Stomach (tissue), 8 donors: ENCODE measurements at regions not wholly inside any gene's neighbourhood (a gene's known extent, or its start where the extent isn't known, plus 50 kb on each side); places are given as distances from the start of the nearest gene placed in this dataset.

ENCODE experiments used
- DNase-seq, 2 donors: peaks; one replicate each; pipeline versions ENCODE4 v3.0.0 to v3.0.0-alpha.2; 2013 to 2019
- H3K27ac ChIP-seq, 5 donors: fragments of 200-600 bp in 4 of 5; sonication (generic) in 4 of 5; one replicate each; pipeline ENCODE4 v1.5.1; 2013 to 2019; ENCODE audit warnings: mild to moderate bottlenecking in 1 of 5, moderate library complexity in 1 of 5
- H3K27me3 ChIP-seq, 3 donors: fragments of 200-600 bp; sonication (generic); one replicate each; pipeline ENCODE4 v1.5.1; 2017 to 2019; ENCODE audit warnings: mixed run types in 1 of 3
- H3K36me3 ChIP-seq, 4 donors: fragments of 200-600 bp; sonication (generic); 1 replicate in 3 of 4; 2 replicates in 1 of 4; pipeline ENCODE4 v1.5.1; 2016 to 2019
- H3K4me1 ChIP-seq, 4 donors: fragments of 200-600 bp; sonication (generic); one replicate each; pipeline ENCODE4 v1.5.1; 2016 to 2019
- H3K4me3 ChIP-seq, 4 donors: fragments of 200-600 bp; sonication (generic) in 3 of 4; one replicate each; pipeline ENCODE4 v1.5.1; 2016 to 2019; ENCODE audit warnings: mild to moderate bottlenecking in 1 of 4
- H3K9me3 ChIP-seq, 4 donors: fragments of 200-600 bp; sonication (generic); one replicate each; pipeline ENCODE4 v1.5.1; 2016 to 2019
- EP300 ChIP-seq: sonication (generic); formaldehyde crosslinking; IDR thresholded peaks from one replicate; pipeline ENCODE4 v1.6.1; 2017; ENCODE audit warnings: antibody characterized with exemption
- POLR2A ChIP-seq, 4 donors: fragments of 450-650 bp; IDR thresholded peaks; one replicate each; pipeline ENCODE4 v1.6.1; 2016; ENCODE audit warnings: antibody characterized with exemption in 4 of 4, control low read depth in 2 of 4, mild to moderate bottlenecking in 1 of 4, moderate library complexity in 1 of 4
- POLR2AphosphoS5 ChIP-seq, 3 donors: sonication (generic); formaldehyde crosslinking; IDR thresholded peaks; one replicate each; pipeline ENCODE4 v1.6.1; 2016; ENCODE audit warnings: antibody characterized with exemption in 3 of 3
- WGBS, 5 donors: extraction: QIAGEN DNeasy Blood & Tissue Kit in 3 of 5; methylation state at CpG; one replicate each; pipeline versions ENCODE4 v1.1.5 to v1.1.7; 2013 to 2018; 5-methylcytosine and 5-hydroxymethylcytosine counted together
- intact Hi-C: fragments of 100-400 bp; cut with DNase I; formaldehyde crosslinking; loops from one replicate; pipeline ENCODE4 v1.15.1; 2023; ENCODE audit warnings: low total_unique reads
- TF ChIP-seq, protein P1 (sequence below), 7 experiments: fragments of 450-650 bp in 4 of 7; fragments of 200-600 bp in 3 of 7; sonication (generic) in 3 of 7; IDR thresholded peaks; one replicate each; pipeline ENCODE4 v1.5.1; 2016 to 2019; ENCODE audit warnings: antibody characterized with exemption in 7 of 7, control low read depth in 2 of 7, mild to moderate bottlenecking in 1 of 7
- donor health status: healthy with polysubstance abuse.
- donor health status: Bipolar disorder and iron deficiency.
- donor health status: healthy.

DNA sequence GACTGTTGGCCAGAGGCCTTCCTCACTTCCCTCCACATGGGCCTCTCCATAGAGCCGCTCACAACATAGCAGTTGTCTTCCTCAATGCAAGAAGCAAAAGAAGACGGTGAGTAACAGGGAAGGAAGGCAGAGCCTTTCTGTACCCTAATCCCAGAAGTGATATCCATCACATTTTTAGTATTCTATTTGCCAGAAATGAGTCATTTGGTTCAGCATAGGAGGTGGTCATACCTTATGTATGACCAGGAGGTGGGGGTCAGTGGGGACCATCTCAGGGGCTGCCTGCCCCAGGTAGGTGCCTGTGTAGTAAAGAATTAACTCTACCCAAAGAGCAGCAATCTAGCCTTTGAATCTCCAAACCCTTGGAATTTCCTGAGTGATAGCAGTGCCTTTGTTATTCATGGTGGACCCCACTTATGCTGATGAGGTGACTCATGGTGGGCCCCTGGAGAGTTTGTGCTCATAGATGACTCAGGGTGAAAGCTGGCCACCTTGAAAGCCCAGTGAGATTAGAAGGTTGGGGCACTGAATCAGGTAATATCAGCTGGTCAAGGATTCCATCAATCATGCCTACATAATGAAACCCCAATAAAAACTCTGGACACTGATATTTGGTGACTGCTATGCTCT is 323.9 kb upstream of the IGF1R start:
- TF ChIP-seq POLR2A (IDR thresholded peaks at IDR 0.05) (no peak), EP300 (no peak), POLR2AphosphoS5 (IDR thresholded peaks at IDR 0.05) (no peak)
- TF ChIP-seq, protein P1, sequence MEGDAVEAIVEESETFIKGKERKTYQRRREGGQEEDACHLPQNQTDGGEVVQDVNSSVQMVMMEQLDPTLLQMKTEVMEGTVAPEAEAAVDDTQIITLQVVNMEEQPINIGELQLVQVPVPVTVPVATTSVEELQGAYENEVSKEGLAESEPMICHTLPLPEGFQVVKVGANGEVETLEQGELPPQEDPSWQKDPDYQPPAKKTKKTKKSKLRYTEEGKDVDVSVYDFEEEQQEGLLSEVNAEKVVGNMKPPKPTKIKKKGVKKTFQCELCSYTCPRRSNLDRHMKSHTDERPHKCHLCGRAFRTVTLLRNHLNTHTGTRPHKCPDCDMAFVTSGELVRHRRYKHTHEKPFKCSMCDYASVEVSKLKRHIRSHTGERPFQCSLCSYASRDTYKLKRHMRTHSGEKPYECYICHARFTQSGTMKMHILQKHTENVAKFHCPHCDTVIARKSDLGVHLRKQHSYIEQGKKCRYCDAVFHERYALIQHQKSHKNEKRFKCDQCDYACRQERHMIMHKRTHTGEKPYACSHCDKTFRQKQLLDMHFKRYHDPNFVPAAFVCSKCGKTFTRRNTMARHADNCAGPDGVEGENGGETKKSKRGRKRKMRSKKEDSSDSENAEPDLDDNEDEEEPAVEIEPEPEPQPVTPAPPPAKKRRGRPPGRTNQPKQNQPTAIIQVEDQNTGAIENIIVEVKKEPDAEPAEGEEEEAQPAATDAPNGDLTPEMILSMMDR (IDR thresholded peaks at IDR 0.05): no peak
- Histone ChIP-seq H3K36me3 (no peaks in the 10 kb centered on the region), H3K4me3 (no peak overlapping the region), H3K27ac (no peak overlapping the region), H3K9me3 (peaks cover 0 to 7% (median 3%) of the 10 kb centered on the region in 4 donors), H3K27me3 (no peaks in the 10 kb centered on the region), H3K4me1 (no peaks in the 10 kb centered on the region)
- WGBS, 5 donors: 42 to 73% (median 45%) methylated on average over 2 of the region's 2 CpGs
- DNase-seq: no peak
- intact Hi-C loops: no loop called here

DNA sequence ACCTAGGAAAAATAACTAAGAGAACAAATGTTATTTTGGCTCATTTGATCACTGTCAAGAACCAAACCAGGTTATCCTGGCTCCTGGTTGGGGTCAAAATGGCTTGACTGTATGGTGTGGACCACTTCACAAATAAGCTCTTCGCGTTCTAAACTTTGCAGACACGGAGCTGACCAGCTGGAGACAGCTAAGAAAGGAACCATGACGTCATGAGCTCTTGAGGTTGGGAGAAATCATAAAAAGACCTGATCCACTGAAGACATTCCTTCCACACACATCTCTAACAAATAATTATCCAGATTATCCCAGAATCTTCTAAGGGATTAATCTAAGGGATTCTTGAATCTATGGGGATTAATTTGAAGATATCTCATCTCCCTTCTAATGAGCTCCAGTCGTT is 321.5 kb upstream of the IGF1R start:
- no peak for DNase-seq
- no peaks in the 10 kb centered on the region for H3K36me3 ChIP-seq
- TF ChIP-seq POLR2AphosphoS5 (IDR thresholded peaks at IDR 0.05): no peak
- no peak for TF ChIP-seq POLR2A (IDR thresholded peaks at IDR 0.05)
- no peak for TF ChIP-seq EP300
- TF ChIP-seq, protein P1 (IDR thresholded peaks at IDR 0.05): no peak
- peaks cover 0 to 11% (median 3%) of the 10 kb centered on the region in 4 donors for H3K9me3 ChIP-seq
- no peaks in the 10 kb centered on the region for H3K4me1 ChIP-seq
- H3K4me3 ChIP-seq: no peak overlapping the region
- WGBS, 5 donors: 60 to 69% (median 64%) methylated on average over 5 of the region's 5 CpGs
- intact Hi-C loops: no loop called here
- no peak overlapping the region for H3K27ac ChIP-seq
- peaks cover 0 to 3% (median 0%) of the 10 kb centered on the region in 3 donors for H3K27me3 ChIP-seq

DNA sequence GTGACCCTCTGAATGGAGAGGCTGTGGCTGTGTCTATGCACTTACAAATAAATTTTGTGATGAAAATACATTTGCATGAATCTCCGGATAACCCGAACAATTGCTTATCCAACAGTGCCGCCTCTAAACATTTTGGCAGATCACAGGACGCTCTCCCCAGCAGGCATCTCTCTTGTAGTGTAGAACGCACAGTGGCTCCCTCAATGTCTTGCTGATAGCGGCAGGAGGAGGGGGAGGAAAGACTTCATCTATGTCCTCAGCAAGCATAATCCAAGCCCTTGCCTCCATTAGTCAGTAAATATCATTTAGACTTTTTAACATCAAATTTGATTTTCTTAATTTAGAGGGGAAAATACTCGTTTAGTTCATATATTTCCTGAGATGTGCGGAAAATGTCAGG is 318.1 kb upstream of the IGF1R start:
- intact Hi-C loops: no loop called here
- TF ChIP-seq, protein P1 (IDR thresholded peaks at IDR 0.05): no peak
- TF ChIP-seq EP300 (no peak), POLR2A (IDR thresholded peaks at IDR 0.05) (no peak), POLR2AphosphoS5 (IDR thresholded peaks at IDR 0.05) (no peak)
- WGBS, 5 donors: 56 to 68% (median 58%) methylated on average over 8 of the region's 8 CpGs

DNA sequence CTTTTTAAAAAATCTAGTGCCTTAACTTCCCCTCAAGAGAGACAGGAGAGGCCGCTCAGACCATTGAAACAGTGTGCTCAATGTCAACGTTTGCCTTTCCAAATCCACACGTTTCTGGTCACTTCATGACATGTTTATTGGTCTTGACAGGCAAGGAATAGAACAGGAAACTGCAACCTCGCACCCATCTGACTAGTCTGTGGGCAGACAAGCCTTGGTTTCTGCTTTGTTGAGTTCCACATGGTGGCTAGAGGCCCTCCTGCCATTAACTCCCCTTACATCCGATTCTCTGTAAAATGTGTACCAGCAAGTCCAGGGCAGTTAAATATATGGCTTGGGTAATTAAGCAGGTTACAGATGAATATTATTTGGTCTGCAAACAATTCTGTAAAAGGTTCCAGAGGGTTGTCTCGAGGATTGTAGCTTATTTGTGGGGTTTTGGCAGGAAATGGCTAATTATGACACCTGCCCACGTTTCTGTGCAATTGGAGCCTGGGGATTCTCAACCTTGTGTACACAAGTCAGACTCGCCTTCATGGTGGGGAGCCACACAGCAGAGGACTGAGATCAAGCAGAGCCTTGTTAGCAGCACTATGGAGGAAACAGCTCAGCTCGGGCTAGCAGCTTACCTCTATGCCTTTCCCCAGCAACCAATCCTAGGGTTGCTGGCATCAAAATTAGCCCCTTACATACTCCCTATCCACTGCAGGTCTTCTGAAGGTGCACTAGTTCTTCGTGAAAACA is 317.5 kb upstream of the IGF1R start:
- Histone ChIP-seq H3K36me3 (no peaks in the 10 kb centered on the region), H3K27me3 (peaks cover 0 to 3% (median 0%) of the 10 kb centered on the region in 3 donors), H3K9me3 (peaks cover 0 to 4% (median 0%) of the 10 kb centered on the region in 4 donors), H3K4me3 (no peak overlapping the region), H3K4me1 (no peaks in the 10 kb centered on the region), H3K27ac (no peak overlapping the region)
- no peak for TF ChIP-seq EP300
- TF ChIP-seq POLR2A (IDR thresholded peaks at IDR 0.05): no peak
- TF ChIP-seq, protein P1 (IDR thresholded peaks at IDR 0.05): no peak
- intact Hi-C loops: no loop called here
- DNase-seq: peak in 1 of 2 donors; percentile 39
- WGBS, 5 donors: 45 to 51% (median 49%) methylated on average over 10 of the region's 10 CpGs

More for the DNA sequence above, 318.1 kb upstream of the IGF1R start:
- no peaks in the 10 kb centered on the region for H3K4me1 ChIP-seq
- peaks cover 0 to 3% (median 0%) of the 10 kb centered on the region in 3 donors for H3K27me3 ChIP-seq
- DNase-seq: no peak
- H3K4me3 ChIP-seq: no peak overlapping the region
- no peak overlapping the region for H3K27ac ChIP-seq
- H3K9me3 ChIP-seq: peaks cover 0 to 4% (median 0%) of the 10 kb centered on the region in 4 donors
- H3K36me3 ChIP-seq: no peaks in the 10 kb centered on the region
